GM23338 (cell line): ENCODE measurements at regions not wholly inside any gene's neighbourhood (a gene's known extent, or its start where the extent isn't known, plus 50 kb on each side); places are given as distances from the start of the nearest gene placed in this dataset.

ENCODE experiments used
- ATAC-seq: fragments of 200-7000 bp; cut with Tn5 transposase; 3 replicates; pipeline ENCODE4 v1.9.1; 2020
- DNase-seq: peaks from one replicate; pipeline ENCODE4 v3.0.0-alpha.2; 2015; ENCODE audit warnings: low spot score
- H2AFZ ChIP-seq: fragments of 200-600 bp; sonication (generic); 2 replicates; pipeline ENCODE4 v1.8.0; 2016; ENCODE audit warnings: antibody characterized with exemption, mild to moderate bottlenecking, moderate library complexity
- H3F3A ChIP-seq: fragments of 200-600 bp; sonication (generic); replicated peaks from 2 replicates; pipeline ENCODE4 v1.8.0; 2017; ENCODE audit warnings: antibody characterized with exemption, mixed run types, low read depth
- H3K27ac ChIP-seq: fragments of 200-600 bp; sonication (generic); 2 replicates; pipeline ENCODE4 v1.6.1; 2016; ENCODE audit warnings: low read depth
- H3K27me3 ChIP-seq: fragments of 200-600 bp; sonication (generic); 2 replicates; pipeline ENCODE4 v1.8.0; 2016; ENCODE audit warnings: mild to moderate bottlenecking, mixed run types, moderate library complexity; ENCODE audit not compliant: insufficient read depth
- H3K36me3 ChIP-seq: fragments of 200-600 bp; sonication (generic); 2 replicates; pipeline ENCODE4 v1.8.0; 2016; ENCODE audit warnings: mild to moderate bottlenecking; ENCODE audit not compliant: insufficient read depth
- H3K4me1 ChIP-seq: fragments of 200-600 bp; sonication (generic); 2 replicates; pipeline ENCODE4 v1.8.0; 2016; ENCODE audit warnings: mild to moderate bottlenecking, moderate library complexity; ENCODE audit not compliant: insufficient read depth
- H3K4me2 ChIP-seq: fragments of 200-600 bp; sonication (generic); 2 replicates; pipeline ENCODE4 v1.7.1; 2017; ENCODE audit warnings: mixed run types
- H3K4me3 ChIP-seq: fragments of 200-600 bp; sonication (generic); 2 replicates; pipeline ENCODE4 v1.6.1; 2016; ENCODE audit warnings: mixed run types
- H3K79me2 ChIP-seq: fragments of 200-600 bp; sonication (generic); replicated peaks from 2 replicates; pipeline ENCODE4 v1.8.0; 2017; ENCODE audit warnings: mild to moderate bottlenecking; ENCODE audit not compliant: insufficient read depth
- H3K9me2 ChIP-seq: fragments of 200-600 bp; sonication (generic); 2 replicates; pipeline ENCODE4 v1.8.0; 2017; ENCODE audit not compliant: insufficient read depth
- H4K20me1 ChIP-seq: fragments of 200-600 bp; sonication (generic); replicated peaks from 2 replicates; pipeline ENCODE4 v1.8.0; 2017; ENCODE audit warnings: mild to moderate bottlenecking; ENCODE audit not compliant: insufficient read depth
- H3K27ac Mint-ChIP-seq: 2 replicates; pipeline ENCODE4 v1.8.0; 2020; ENCODE audit warnings: inconsistent platforms, mild to moderate bottlenecking, moderate library complexity, mixed read lengths
- H3K27me3 Mint-ChIP-seq: 3 replicates; pipeline ENCODE4 v1.8.0; 2022; ENCODE audit warnings: low read depth, mild to moderate bottlenecking, moderate library complexity, mixed read lengths, inconsistent platforms; ENCODE audit not compliant: insufficient read depth, poor library complexity
- H3K36me3 Mint-ChIP-seq: 3 replicates; pipeline ENCODE4 v1.8.0; 2021; ENCODE audit warnings: low read depth, mild to moderate bottlenecking, inconsistent platforms, moderate library complexity, mixed read lengths
- H3K4me1 Mint-ChIP-seq: 3 replicates; pipeline ENCODE4 v1.8.0; 2020; ENCODE audit warnings: mild to moderate bottlenecking, inconsistent platforms, mixed read lengths
- H3K4me3 Mint-ChIP-seq: 3 replicates; pipeline ENCODE4 v1.8.0; 2021; ENCODE audit warnings: moderate library complexity, mild to moderate bottlenecking, inconsistent platforms, mixed read lengths
- H3K9me3 Mint-ChIP-seq: 3 replicates; pipeline ENCODE4 v1.8.0; 2020; ENCODE audit warnings: moderate library complexity, mild to moderate bottlenecking, inconsistent platforms, mixed read lengths
- EZH2 ChIP-seq: fragments of 200-600 bp; sonication (generic); IDR thresholded peaks from one replicate; pipeline ENCODE4 v1.8.0; 2017; ENCODE audit warnings: antibody characterized with exemption, mild to moderate bottlenecking, low read depth; ENCODE audit not compliant: unreplicated experiment
- JUNB ChIP-seq: IDR thresholded peaks from one replicate; pipeline ENCODE4 v1.6.1; 2016; ENCODE audit warnings: antibody characterized with exemption; ENCODE audit not compliant: unreplicated experiment
- STAT1 ChIP-seq: IDR thresholded peaks from one replicate; pipeline ENCODE4 v1.6.1; 2016; ENCODE audit warnings: antibody characterized with exemption; ENCODE audit not compliant: unreplicated experiment
- TF ChIP-seq, protein P1 (sequence below): fragments of 250-450 bp; sonication (Bioruptor Pico); IDR thresholded peaks from 2 replicates; pipeline ENCODE4 v1.5.0; 2020; ENCODE audit warnings: mild to moderate bottlenecking, moderate library complexity
- TF ChIP-seq, protein P2 (sequence below): IDR thresholded peaks from one replicate; pipeline ENCODE4 v1.6.1; 2018; ENCODE audit warnings: antibody characterized with exemption; ENCODE audit not compliant: unreplicated experiment

DNA sequence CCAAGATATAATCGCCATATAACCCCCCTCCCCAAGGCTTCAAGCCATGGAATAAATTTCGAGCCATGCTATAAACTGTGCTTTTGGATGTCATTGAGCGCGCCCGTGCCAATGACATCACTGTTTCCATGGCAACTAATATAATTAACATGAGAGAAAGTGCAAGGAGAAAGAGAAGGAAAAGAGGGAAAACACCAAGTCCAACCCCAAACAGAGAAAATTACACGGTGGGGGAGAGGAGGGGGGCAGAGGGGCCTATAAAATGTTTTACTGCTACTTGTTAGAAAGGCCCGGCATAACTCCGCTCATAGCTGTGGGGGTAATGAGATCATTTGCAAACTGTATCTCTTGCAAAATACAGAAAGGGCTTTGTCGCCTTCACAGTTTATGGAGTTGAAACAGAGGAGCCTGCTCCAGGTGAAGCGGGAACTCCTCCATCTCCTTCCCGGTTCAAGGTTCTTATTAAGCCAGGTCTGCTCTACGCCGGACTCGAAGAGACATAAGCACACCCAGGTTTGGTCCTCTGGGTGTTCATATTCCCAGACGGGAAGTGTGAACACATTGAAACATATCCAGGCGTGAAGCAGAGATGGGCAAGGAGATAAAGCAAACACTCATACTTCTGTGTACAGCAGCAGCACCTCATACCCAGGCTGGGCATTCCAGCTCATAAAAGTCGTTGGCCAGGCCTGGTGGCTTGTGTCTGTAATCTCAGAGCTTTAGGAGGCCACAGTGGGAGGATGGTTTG, 99.1 kb upstream of the MAP1LC3B2 start:
- no peak for ATAC-seq

More for the DNA sequence above, 99.1 kb upstream of the MAP1LC3B2 start:
- Histone ChIP-seq H3K9me2 (no peaks in the 10 kb centered on the region), H3K4me3 (no peak overlapping the region), H2AFZ (no peak overlapping the region), H3F3A (no peaks in the 10 kb centered on the region), H4K20me1 (no peaks in the 10 kb centered on the region), H3K27me3 (no peaks in the 10 kb centered on the region), H3K4me1 (peaks cover 2% of the 10 kb centered on the region; the same call in 1 of the 2 replicates), H3K4me2 (no peak overlapping the region), H3K79me2 (no peaks in the 10 kb centered on the region), H3K36me3 (no peaks in the 10 kb centered on the region), H3K27ac (no peak overlapping the region)
- Mint-ChIP-seq H3K27ac (no peak overlapping the region), H3K27me3 (peaks cover 14% of the 10 kb centered on the region), H3K36me3 (no peaks in the 10 kb centered on the region; the same call in 2 of the 3 replicates), H3K9me3 (no peaks in the 10 kb centered on the region), H3K4me3 (no peak overlapping the region), H3K4me1 (peaks cover 10% of the 10 kb centered on the region)
- DNase-seq: no peak
- no peak for TF ChIP-seq EZH2
- TF ChIP-seq STAT1: no peak
- TF ChIP-seq, protein P1, sequence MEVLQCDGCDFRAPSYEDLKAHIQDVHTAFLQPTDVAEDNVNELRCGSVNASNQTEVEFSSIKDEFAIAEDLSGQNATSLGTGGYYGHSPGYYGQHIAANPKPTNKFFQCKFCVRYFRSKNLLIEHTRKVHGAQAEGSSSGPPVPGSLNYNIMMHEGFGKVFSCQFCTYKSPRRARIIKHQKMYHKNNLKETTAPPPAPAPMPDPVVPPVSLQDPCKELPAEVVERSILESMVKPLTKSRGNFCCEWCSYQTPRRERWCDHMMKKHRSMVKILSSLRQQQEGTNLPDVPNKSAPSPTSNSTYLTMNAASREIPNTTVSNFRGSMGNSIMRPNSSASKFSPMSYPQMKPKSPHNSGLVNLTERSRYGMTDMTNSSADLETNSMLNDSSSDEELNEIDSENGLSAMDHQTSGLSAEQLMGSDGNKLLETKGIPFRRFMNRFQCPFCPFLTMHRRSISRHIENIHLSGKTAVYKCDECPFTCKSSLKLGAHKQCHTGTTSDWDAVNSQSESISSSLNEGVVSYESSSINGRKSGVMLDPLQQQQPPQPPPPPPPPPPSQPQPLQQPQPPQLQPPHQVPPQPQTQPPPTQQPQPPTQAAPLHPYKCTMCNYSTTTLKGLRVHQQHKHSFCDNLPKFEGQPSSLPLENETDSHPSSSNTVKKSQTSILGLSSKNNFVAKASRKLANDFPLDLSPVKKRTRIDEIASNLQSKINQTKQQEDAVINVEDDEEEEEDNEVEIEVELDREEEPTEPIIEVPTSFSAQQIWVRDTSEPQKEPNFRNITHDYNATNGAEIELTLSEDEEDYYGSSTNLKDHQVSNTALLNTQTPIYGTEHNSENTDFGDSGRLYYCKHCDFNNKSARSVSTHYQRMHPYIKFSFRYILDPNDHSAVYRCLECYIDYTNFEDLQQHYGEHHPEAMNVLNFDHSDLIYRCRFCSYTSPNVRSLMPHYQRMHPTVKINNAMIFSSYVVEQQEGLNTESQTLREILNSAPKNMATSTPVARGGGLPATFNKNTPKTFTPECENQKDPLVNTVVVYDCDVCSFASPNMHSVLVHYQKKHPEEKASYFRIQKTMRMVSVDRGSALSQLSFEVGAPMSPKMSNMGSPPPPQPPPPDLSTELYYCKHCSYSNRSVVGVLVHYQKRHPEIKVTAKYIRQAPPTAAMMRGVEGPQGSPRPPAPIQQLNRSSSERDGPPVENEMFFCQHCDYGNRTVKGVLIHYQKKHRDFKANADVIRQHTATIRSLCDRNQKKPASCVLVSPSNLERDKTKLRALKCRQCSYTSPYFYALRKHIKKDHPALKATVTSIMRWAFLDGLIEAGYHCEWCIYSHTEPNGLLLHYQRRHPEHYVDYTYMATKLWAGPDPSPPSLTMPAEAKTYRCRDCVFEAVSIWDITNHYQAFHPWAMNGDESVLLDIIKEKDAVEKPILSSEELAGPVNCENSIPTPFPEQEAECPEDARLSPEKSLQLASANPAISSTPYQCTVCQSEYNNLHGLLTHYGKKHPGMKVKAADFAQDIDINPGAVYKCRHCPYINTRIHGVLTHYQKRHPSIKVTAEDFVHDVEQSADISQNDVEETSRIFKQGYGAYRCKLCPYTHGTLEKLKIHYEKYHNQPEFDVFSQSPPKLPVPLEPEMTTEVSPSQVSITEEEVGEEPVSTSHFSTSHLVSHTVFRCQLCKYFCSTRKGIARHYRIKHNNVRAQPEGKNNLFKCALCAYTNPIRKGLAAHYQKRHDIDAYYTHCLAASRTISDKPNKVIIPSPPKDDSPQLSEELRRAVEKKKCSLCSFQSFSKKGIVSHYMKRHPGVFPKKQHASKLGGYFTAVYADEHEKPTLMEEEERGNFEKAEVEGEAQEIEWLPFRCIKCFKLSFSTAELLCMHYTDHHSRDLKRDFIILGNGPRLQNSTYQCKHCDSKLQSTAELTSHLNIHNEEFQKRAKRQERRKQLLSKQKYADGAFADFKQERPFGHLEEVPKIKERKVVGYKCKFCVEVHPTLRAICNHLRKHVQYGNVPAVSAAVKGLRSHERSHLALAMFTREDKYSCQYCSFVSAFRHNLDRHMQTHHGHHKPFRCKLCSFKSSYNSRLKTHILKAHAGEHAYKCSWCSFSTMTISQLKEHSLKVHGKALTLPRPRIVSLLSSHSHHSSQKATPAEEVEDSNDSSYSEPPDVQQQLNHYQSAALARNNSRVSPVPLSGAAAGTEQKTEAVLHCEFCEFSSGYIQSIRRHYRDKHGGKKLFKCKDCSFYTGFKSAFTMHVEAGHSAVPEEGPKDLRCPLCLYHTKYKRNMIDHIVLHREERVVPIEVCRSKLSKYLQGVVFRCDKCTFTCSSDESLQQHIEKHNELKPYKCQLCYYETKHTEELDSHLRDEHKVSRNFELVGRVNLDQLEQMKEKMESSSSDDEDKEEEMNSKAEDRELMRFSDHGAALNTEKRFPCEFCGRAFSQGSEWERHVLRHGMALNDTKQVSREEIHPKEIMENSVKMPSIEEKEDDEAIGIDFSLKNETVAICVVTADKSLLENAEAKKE (CRISPR knock-in tag): no peak
- TF ChIP-seq, protein P2, sequence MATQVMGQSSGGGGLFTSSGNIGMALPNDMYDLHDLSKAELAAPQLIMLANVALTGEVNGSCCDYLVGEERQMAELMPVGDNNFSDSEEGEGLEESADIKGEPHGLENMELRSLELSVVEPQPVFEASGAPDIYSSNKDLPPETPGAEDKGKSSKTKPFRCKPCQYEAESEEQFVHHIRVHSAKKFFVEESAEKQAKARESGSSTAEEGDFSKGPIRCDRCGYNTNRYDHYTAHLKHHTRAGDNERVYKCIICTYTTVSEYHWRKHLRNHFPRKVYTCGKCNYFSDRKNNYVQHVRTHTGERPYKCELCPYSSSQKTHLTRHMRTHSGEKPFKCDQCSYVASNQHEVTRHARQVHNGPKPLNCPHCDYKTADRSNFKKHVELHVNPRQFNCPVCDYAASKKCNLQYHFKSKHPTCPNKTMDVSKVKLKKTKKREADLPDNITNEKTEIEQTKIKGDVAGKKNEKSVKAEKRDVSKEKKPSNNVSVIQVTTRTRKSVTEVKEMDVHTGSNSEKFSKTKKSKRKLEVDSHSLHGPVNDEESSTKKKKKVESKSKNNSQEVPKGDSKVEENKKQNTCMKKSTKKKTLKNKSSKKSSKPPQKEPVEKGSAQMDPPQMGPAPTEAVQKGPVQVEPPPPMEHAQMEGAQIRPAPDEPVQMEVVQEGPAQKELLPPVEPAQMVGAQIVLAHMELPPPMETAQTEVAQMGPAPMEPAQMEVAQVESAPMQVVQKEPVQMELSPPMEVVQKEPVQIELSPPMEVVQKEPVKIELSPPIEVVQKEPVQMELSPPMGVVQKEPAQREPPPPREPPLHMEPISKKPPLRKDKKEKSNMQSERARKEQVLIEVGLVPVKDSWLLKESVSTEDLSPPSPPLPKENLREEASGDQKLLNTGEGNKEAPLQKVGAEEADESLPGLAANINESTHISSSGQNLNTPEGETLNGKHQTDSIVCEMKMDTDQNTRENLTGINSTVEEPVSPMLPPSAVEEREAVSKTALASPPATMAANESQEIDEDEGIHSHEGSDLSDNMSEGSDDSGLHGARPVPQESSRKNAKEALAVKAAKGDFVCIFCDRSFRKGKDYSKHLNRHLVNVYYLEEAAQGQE: no peak
- no peak for TF ChIP-seq JUNB
